Lower leg skin (tissue), 3 donors: ENCODE measurements at regions not wholly inside any gene's neighbourhood (a gene's known extent, or its start where the extent isn't known, plus 50 kb on each side); places are given as distances from the start of the nearest gene placed in this dataset.

Experiments used
- POLR2A ChIP-seq, 2 donors: fragments of 450-650 bp; IDR thresholded peaks; one replicate each; pipeline ENCODE4 v1.6.1; 2016 to 2017; ENCODE audit warnings: antibody characterized with exemption in 2 of 2, mild to moderate bottlenecking in 1 of 2, moderate library complexity in 1 of 2
- TF ChIP-seq, protein P1 (sequence below), 3 donors: fragments of 450-650 bp; IDR thresholded peaks; one replicate each; pipeline ENCODE4 v1.5.1; 2016; ENCODE audit warnings: antibody characterized with exemption in 3 of 3, mild to moderate bottlenecking in 3 of 3, moderate library complexity in 2 of 3

DNA sequence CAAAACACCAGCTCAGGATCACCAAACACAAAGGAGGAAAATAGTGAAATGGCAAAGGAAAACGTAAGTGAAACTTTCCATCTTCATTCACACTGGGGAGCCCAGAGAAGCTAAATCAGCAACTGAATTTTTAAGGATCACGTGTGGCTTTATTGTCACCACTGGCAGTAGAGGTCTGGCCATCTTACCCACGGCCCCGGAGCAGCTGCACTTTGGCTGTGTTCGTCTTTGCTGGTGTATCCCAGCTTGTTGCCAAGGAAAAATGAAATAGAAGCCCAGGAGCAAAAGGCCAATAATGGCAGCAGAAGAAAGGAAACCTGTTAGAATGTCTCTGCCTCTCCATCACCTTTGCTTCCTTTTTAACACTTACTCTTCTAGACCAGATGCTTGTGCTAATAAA, 274.7 kb downstream of the FOXO1 start:
- no peak for TF ChIP-seq POLR2A (IDR thresholded peaks at IDR 0.05)
- TF ChIP-seq, protein P1, sequence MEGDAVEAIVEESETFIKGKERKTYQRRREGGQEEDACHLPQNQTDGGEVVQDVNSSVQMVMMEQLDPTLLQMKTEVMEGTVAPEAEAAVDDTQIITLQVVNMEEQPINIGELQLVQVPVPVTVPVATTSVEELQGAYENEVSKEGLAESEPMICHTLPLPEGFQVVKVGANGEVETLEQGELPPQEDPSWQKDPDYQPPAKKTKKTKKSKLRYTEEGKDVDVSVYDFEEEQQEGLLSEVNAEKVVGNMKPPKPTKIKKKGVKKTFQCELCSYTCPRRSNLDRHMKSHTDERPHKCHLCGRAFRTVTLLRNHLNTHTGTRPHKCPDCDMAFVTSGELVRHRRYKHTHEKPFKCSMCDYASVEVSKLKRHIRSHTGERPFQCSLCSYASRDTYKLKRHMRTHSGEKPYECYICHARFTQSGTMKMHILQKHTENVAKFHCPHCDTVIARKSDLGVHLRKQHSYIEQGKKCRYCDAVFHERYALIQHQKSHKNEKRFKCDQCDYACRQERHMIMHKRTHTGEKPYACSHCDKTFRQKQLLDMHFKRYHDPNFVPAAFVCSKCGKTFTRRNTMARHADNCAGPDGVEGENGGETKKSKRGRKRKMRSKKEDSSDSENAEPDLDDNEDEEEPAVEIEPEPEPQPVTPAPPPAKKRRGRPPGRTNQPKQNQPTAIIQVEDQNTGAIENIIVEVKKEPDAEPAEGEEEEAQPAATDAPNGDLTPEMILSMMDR (IDR thresholded peaks at IDR 0.05): no peak
